T-cell (primary cell): ENCODE measurements at regions not wholly inside any gene's neighbourhood (a gene's known extent, or its start where the extent isn't known, plus 50 kb on each side); places are given as distances from the start of the nearest gene placed in this dataset.
"Not testable (repeated sequence)": the region's sequence is repeated elsewhere in the genome, so short reads cannot be mapped to it uniquely, and the experiment has no call there.

Source experiments
- ATAC-seq, 4 experiments: fragments of 200-7000 bp in 3 of 4; fragments of 150-1000 bp in 1 of 4; cut with Tn5 transposase; replicated peaks in 1 of 4; 1 replicate in 3 of 4; 2 replicates in 1 of 4; pipeline ENCODE4 v1.10.0; 2021; ENCODE audit warnings: moderate library complexity in 3 of 4, mild to moderate bottlenecking in 2 of 4, moderate number of reproducible peaks in 1 of 4
- CTCF ChIA-PET, 2 donors: fragments of 300-600 bp; sonication (Branson Sonifier 250); formaldehyde crosslinking; loops; one replicate each; lab custom pipeline; 2022; ENCODE audit warnings: antibody characterized with exemption in 2 of 2; lab: Charles Lee
- POLR2A ChIA-PET, 2 donors: fragments of 300-600 bp; sonication (Branson Sonifier 250); formaldehyde crosslinking; loops; one replicate each; lab custom pipeline; 2022; ENCODE audit warnings: antibody characterized with exemption in 2 of 2; lab: Charles Lee
- DNase-seq, 35 experiments: peaks; one replicate each; pipeline versions ENCODE4 v3.0.0 to v3.0.0-alpha.2; 2013 to 2023
- H3K27ac ChIP-seq: one replicate; pipeline ENCODE4 v1.5.1; 2013; ENCODE audit warnings: low read length
- H3K27me3 ChIP-seq, 2 experiments: replicated peaks in 1 of 2; 1 replicate in 1 of 2; 2 replicates in 1 of 2; pipeline versions ENCODE4 v1.6.1 to v1.7.0; 2013; ENCODE audit warnings: low read length in 1 of 2, mixed read lengths in 1 of 2; ENCODE audit not compliant: control insufficient read depth in 2 of 2, insufficient read depth in 2 of 2; ENCODE audit errors: extremely low read depth in 1 of 2
- H3K36me3 ChIP-seq, 2 donors: 1 replicate in 1 of 2; 2 replicates in 1 of 2; pipeline versions ENCODE4 v1.6.1 to v1.7.0; 2013; ENCODE audit warnings: low read length in 1 of 2; ENCODE audit not compliant: control insufficient read depth in 2 of 2, insufficient read depth in 1 of 2; ENCODE audit errors: extremely low read depth in 1 of 2
- H3K4me1 ChIP-seq, 2 experiments: 1 replicate in 1 of 2; 2 replicates in 1 of 2; pipeline versions ENCODE4 v1.6.1 to v1.7.0; 2013; ENCODE audit warnings: low read length in 2 of 2, mixed read lengths in 1 of 2; ENCODE audit not compliant: insufficient read depth in 2 of 2, control insufficient read depth in 1 of 2; ENCODE audit errors: extremely low read depth in 1 of 2
- H3K4me3 ChIP-seq, 2 donors: 1 replicate in 1 of 2; 2 replicates in 1 of 2; pipeline versions ENCODE4 v1.5.1 to v1.7.0; 2013; ENCODE audit warnings: mild to moderate bottlenecking in 2 of 2, low read length in 1 of 2, moderate library complexity in 1 of 2; ENCODE audit not compliant: control insufficient read depth in 1 of 2; ENCODE audit errors: extremely low read depth in 1 of 2
- H3K9me3 ChIP-seq: 2 replicates; pipeline ENCODE4 v1.7.0; 2013
- H3K27ac Mint-ChIP-seq, 2 donors: one replicate each; pipeline ENCODE4 v1.8.0; 2020 to 2021; ENCODE audit warnings: mild to moderate bottlenecking in 2 of 2, mixed read lengths in 2 of 2
- H3K27me3 Mint-ChIP-seq, 2 donors: one replicate each; pipeline ENCODE4 v1.8.0; 2021 to 2022; ENCODE audit warnings: mixed read lengths in 2 of 2
- H3K36me3 Mint-ChIP-seq: one replicate; pipeline ENCODE4 v1.8.0; 2021; ENCODE audit warnings: mixed read lengths
- H3K4me1 Mint-ChIP-seq, 3 donors: one replicate each; pipeline ENCODE4 v1.8.0; 2020 to 2022; ENCODE audit warnings: mixed read lengths in 3 of 3, mild to moderate bottlenecking in 1 of 3
- H3K4me3 Mint-ChIP-seq, 3 donors: one replicate each; pipeline ENCODE4 v1.8.0; 2020 to 2022; ENCODE audit warnings: mild to moderate bottlenecking in 3 of 3, mixed read lengths in 3 of 3, moderate library complexity in 3 of 3
- H3K9me3 Mint-ChIP-seq, 3 donors: one replicate each; pipeline ENCODE4 v1.8.0; 2020 to 2022; ENCODE audit warnings: mixed read lengths in 3 of 3
- WGBS: methylation state at CpG from one replicate; pipeline ENCODE4 v1.1.5; 2013; ENCODE audit warnings: missing lambda C conversion rate; ENCODE audit not compliant: insufficient coverage; 5-methylcytosine and 5-hydroxymethylcytosine counted together

GRCh38 chrY:7390056-7390455, 478.5 kb upstream of the AMELY start:
- no peaks in the 10 kb centered on the region for H3K27me3 ChIP-seq
- no peak overlapping the region for H3K27ac ChIP-seq
- H3K4me1 ChIP-seq = no peaks in the 10 kb centered on the region
- Mint-ChIP-seq H3K27ac (no peak overlapping the region), H3K27me3 (no peaks in the 10 kb centered on the region), H3K36me3 (peaks cover 33% of the 10 kb centered on the region), H3K4me3 (no peak overlapping the region), H3K9me3 (peaks cover 0 to 35% (median 0%) of the 10 kb centered on the region in 3 donors), H3K4me1 (no peaks in the 10 kb centered on the region)
- H3K4me3 ChIP-seq = no peak overlapping the region
- H3K36me3 ChIP-seq = no peaks in the 10 kb centered on the region
- ATAC-seq (no peak), DNase-seq (no peak)
- H3K9me3 ChIP-seq = no peaks in the 10 kb centered on the region
- ChIA-PET POLR2A (no interaction called here), CTCF (interaction anchor here in 1 of 2 donors (0.6 kb wide), 1 partner anchor 303 kb away, joined by 3 read pairs; no protein-coding TSS in a partner anchor)
- no CpG with 5 or more reads among the region's 4 CpGs for whole genome bisulfite sequencing

GRCh38 chrY:7382988-7383387, 471.4 kb upstream of the AMELY start:
- CTCF ChIA-PET = no interaction called here

GRCh38 chrY:7377091-7377490, 465.5 kb upstream of the AMELY start:
- H3K27ac Mint-ChIP-seq = no peak overlapping the region
- ATAC-seq (no peak), DNase-seq (no peak)

More at GRCh38 chrY:7382988-7383387, 471.4 kb upstream of the AMELY start:
- Histone ChIP-seq H3K27ac (no peak overlapping the region), H3K27me3 (no peaks in the 10 kb centered on the region), H3K9me3 (no peaks in the 10 kb centered on the region), H3K4me1 (no peaks in the 10 kb centered on the region), H3K4me3 (no peak overlapping the region), H3K36me3 (peaks cover 0 to 7% of the 10 kb centered on the region in 2 donors)
- ATAC-seq (no peak), DNase-seq (no peak)
- Mint-ChIP-seq H3K4me1 (peaks cover 0 to 16% (median 0%) of the 10 kb centered on the region in 3 donors), H3K9me3 (no peaks in the 10 kb centered on the region), H3K4me3 (no peak overlapping the region), H3K27me3 (no peaks in the 10 kb centered on the region), H3K36me3 (peaks cover 40% of the 10 kb centered on the region), H3K27ac (peak overlapping the region in 1 of 2 donors; percentile 63)
- no CpG with 5 or more reads among the region's 6 CpGs for WGBS
- POLR2A ChIA-PET = no interaction called here

GRCh38 chrY:7374485-7374884, 462.9 kb upstream of the AMELY start:
- WGBS = no CpG with 5 or more reads among the region's 4 CpGs
- H3K27me3 Mint-ChIP-seq, H3K27ac ChIP-seq, H3K27ac Mint-ChIP-seq, DNase-seq, ATAC-seq, H3K4me1 Mint-ChIP-seq, H3K27me3 ChIP-seq, POLR2A ChIA-PET, H3K4me3 Mint-ChIP-seq, CTCF ChIA-PET, H3K9me3 Mint-ChIP-seq, H3K4me1 ChIP-seq, H3K4me3 ChIP-seq, H3K9me3 ChIP-seq: not testable (repeated sequence)
- H3K36me3 ChIP-seq = peaks cover 0 to 53% of the 10 kb centered on the region in 2 donors
- H3K36me3 Mint-ChIP-seq = peaks cover 34% of the 10 kb centered on the region

More at GRCh38 chrY:7377091-7377490, 465.5 kb upstream of the AMELY start:
- Histone ChIP-seq H3K9me3 (no peaks in the 10 kb centered on the region), H3K27me3 (no peaks in the 10 kb centered on the region), H3K27ac (no peak overlapping the region), H3K36me3 (peaks cover 0 to 37% of the 10 kb centered on the region in 2 donors), H3K4me1 (no peaks in the 10 kb centered on the region), H3K4me3 (no peak overlapping the region)
- peaks cover 0 to 3% (median 0%) of the 10 kb centered on the region in 3 donors for H3K4me1 Mint-ChIP-seq
- no peaks in the 10 kb centered on the region for H3K9me3 Mint-ChIP-seq
- no peaks in the 10 kb centered on the region for H3K27me3 Mint-ChIP-seq
- CTCF ChIA-PET = no interaction called here
- H3K4me3 Mint-ChIP-seq = no peak overlapping the region
- H3K36me3 Mint-ChIP-seq = peaks cover 36% of the 10 kb centered on the region
- POLR2A ChIA-PET = no interaction called here

- peaks cover 0 to 53% of the 10 kb centered on the region in 2 donors for H3K36me3 ChIP-seq
- H3K27me3 ChIP-seq, ATAC-seq, H3K27me3 Mint-ChIP-seq, H3K4me1 Mint-ChIP-seq, H3K4me3 ChIP-seq, CTCF ChIA-PET, H3K9me3 Mint-ChIP-seq, POLR2A ChIA-PET, H3K27ac ChIP-seq, H3K4me3 Mint-ChIP-seq, H3K27ac Mint-ChIP-seq, DNase-seq, H3K9me3 ChIP-seq, H3K4me1 ChIP-seq: not testable (repeated sequence)
- H3K36me3 Mint-ChIP-seq = peaks cover 31% of the 10 kb centered on the region
- no CpG with 5 or more reads among the region's 4 CpGs for WGBS
These were observed 460.4 kb upstream of the AMELY start for GRCh38 chrY:7371953-7372352.

GRCh38 chrY:7371026-7371425, 459.5 kb upstream of the AMELY start:
- H3K27ac ChIP-seq, DNase-seq, H3K9me3 ChIP-seq, H3K4me3 ChIP-seq, H3K4me1 ChIP-seq, ATAC-seq, H3K9me3 Mint-ChIP-seq, H3K27me3 Mint-ChIP-seq, POLR2A ChIA-PET, H3K4me1 Mint-ChIP-seq, H3K27me3 ChIP-seq, H3K4me3 Mint-ChIP-seq, CTCF ChIA-PET, H3K27ac Mint-ChIP-seq: not testable (repeated sequence)
- peaks cover 23% of the 10 kb centered on the region for H3K36me3 Mint-ChIP-seq
- H3K36me3 ChIP-seq = peaks cover 0 to 47% of the 10 kb centered on the region in 2 donors
- no CpG with 5 or more reads among the region's 6 CpGs for WGBS

GRCh38 chrY:7359520-7359919, 448.0 kb upstream of the AMELY start:
- Mint-ChIP-seq H3K9me3 (no peaks in the 10 kb centered on the region), H3K27me3 (no peaks in the 10 kb centered on the region), H3K36me3 (peaks cover 44% of the 10 kb centered on the region), H3K4me1 (peaks cover 0 to 11% (median 0%) of the 10 kb centered on the region in 3 donors), H3K4me3 (no peak overlapping the region), H3K27ac (no peak overlapping the region)
- H3K27ac ChIP-seq = no peak overlapping the region
- no peaks in the 10 kb centered on the region for H3K27me3 ChIP-seq
- ATAC-seq (no peak), DNase-seq (no peak)
- H3K4me1 ChIP-seq = no peaks in the 10 kb centered on the region
- CTCF ChIA-PET = no interaction called here
- H3K36me3 ChIP-seq = peaks cover 0 to 67% of the 10 kb centered on the region in 2 donors
- no peaks in the 10 kb centered on the region for H3K9me3 ChIP-seq
- no peak overlapping the region for H3K4me3 ChIP-seq
- POLR2A ChIA-PET = no interaction called here
- WGBS = 82% methylated on average over 2 of the region's 4 CpGs
